Suppressor macrophage treated with lipopolysaccharide for 4 hours (primary cell): ENCODE measurements at regions not wholly inside any gene's neighbourhood (a gene's known extent, or its start where the extent isn't known, plus 50 kb on each side); places are given as distances from the start of the nearest gene placed in this dataset.
"Not testable (repeated sequence)": the region's sequence is repeated elsewhere in the genome, so short reads cannot be mapped to it uniquely, and the experiment has no call there.

Experiments used
- DNase-seq: peaks from one replicate; pipeline ENCODE4 v3.0.0-alpha.2; 2020

DNA sequence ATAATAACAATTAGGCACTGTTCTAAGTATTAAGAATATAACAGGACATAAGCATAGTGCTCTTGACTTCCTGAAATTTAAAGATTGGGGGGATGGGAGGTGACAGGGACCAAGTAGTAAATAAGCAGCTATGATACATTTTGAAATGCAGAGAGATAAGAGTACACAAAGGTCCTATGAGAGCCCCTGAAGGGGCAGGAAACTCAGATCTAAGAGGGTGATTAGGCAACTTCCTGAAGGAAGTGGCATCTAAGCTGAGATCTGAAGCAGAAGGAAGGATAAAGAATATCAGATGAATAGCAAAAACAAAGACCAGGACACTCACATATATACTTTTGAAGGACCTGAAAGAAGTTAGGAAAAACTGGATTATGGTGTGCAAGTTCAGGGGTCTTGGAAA lies 415.2 kb upstream of the FRG2C start:
- no peak for DNase-seq

DNA sequence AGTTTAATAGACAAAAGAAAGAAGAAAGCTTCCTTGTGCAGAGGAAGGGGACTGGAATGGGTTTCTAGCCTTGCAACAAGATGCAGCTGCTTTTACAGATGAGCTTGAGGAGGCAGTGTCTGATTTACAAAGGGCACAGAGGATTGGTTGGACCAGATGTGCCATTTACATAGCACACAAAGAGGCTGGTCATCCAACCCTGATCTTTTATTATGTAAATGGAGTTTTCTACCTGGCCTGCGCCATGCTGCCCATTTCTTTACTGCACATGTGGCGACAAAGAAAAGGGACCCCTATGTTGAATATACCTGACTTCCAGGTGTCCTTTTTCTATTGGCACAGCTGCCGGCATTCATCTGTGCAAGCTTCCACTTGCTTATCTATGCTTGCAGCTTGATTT lies 409.4 kb upstream of the FRG2C start:
- no peak for DNase-seq

DNA sequence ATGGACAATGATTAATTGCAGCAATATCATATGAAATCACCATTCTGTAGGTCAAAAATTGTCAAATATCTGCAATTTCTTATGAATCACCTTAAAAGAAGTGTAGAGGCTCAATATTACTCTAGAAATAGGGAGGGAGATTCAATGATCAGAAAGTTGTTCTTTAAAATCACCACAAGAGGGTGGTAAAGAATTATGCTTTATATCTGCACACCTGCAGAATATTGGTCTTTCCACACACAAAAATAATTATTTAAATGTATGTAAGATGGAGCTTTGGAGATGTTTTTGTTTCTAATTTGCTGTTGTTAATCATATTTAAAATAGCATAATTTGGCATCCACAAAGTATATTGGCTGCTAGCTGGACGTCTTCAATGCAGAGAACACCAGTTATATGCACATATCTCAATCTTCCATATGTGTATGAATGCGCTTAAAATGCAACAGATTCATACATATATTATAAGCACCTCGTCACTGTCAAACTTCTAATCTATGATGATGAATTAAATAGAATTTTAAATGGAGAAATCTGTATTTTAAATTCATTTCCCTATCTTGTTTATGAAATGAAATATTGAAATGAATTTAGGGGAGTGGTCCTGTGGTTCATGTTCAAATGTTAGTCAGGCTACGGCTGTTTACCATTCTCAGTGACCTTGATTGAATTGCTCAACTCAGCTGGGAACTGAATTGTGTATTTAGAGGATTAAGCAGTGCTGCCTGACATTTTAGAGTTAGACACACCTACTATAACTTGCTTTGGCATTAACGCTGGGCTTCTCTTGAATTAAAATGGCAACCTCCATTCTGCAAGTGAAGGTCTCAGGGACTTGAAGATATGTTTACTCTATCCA lies 405.1 kb upstream of the FRG2C start:
- peak; percentile 11 for DNase-seq

DNA sequence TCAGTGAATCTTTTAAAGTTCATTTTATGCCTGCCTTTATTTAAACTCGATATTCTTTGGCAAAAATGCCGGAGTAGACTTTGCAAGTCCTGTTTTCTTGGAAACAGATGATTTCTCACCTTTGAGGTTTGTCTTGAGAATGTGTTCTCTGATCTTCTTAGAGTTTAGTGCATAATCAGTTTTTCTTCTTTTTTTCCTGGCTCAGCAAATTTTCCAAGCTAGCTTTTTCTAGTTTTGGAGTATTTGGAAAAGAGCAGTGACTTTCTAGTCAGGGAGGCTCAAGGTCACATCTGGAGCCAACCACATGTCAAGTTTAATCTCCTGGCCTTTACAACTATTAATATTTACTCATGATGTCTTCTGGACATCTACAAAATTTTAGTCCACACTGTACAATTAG lies 403.2 kb upstream of the FRG2C start:
- DNase-seq: not testable (repeated sequence)

DNA sequence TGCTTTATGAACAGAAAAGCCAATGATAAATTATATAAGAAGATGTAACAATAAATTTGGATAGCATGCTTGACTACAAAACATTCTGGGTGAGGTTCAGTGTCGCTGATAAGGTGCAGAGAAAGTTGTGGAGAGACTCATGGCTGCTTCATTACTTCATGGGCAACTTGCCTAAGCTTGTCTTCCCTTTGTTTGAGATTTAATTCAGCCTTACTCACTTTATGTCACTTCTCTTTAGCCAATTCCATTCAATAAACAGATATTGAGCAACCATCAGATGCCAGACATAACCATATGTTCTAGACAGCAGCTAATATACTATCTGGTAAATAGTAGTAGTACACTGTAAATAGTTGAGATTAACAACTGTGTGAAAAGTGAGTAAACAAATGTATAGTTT lies 401.5 kb upstream of the FRG2C start:
- DNase-seq: no peak

DNA sequence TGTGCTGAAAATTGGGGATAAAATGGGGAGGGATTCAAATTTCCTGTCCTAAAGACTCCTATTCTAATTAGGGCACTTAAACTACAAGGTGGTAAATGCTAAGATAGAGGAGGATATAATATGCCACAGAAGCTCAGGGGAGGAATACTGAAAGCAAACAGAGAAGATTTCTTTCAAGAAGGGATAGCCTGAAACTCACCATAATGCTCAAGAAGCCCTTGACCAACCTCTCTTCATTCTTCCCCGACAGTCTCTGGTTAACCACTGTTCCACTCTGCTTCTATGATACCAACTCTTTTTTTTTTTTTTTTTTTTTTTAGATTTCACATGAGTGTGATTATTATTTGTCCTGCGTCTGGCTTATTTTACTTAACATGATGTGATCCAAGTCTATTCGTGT lies 398.2 kb upstream of the FRG2C start:
- no peak for DNase-seq

DNA sequence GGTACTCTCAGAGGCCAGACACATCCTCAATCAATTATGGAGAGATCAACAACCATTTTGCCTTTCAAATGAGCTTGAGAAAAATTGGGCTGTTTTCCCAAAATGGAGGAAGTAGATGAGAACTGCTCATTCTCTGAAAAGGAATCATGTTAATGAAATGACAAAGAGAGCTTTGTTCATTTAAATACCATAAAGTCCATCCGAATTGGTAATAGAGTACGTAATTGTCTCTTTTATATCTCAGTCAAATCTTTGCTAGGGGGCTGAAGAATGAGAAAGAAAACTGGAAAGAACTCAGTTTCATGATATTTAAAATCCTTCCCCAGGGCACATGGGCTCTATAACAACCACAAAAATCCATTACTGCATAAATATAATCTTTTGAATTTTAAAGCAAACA lies 395.6 kb upstream of the FRG2C start:
- not testable (repeated sequence) for DNase-seq

DNA sequence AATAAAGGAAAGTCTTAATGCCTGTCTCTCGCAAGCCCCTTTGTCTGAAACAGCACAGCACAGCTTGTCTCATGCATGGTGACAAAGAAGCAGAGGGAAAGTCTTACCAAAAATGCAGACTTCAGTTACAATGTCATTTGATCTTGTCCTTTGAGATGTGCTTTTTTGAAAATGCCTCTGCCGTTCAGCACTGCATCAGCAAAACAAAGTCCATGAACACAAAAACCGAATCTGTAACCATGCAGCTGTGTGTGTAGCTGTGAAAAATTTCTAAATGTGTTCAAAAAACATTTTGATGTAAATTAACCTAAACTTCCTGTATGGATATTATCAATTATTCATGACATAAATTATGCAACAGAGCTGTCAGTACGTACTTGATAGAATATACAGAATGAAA lies 391.9 kb upstream of the FRG2C start:
- not testable (repeated sequence) for DNase-seq

DNA sequence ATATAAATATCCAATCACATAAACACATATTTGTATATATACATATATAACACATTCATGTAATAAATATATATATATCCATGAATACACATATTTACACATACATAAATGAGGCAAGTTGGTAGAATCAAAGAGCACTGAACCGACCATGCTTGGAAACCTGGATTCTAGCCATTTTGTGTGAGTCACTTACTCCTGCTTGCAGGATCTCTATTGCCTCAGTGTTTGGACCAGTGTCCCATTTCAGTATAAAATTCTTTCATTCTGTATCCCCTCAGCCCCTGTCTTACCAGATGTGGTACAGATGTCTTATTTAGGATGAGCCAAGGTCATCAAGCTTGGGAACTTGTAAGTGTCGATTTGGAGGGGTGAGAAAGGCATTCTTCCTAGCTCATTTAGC lies 391.4 kb upstream of the FRG2C start:
- DNase-seq: no peak

DNA sequence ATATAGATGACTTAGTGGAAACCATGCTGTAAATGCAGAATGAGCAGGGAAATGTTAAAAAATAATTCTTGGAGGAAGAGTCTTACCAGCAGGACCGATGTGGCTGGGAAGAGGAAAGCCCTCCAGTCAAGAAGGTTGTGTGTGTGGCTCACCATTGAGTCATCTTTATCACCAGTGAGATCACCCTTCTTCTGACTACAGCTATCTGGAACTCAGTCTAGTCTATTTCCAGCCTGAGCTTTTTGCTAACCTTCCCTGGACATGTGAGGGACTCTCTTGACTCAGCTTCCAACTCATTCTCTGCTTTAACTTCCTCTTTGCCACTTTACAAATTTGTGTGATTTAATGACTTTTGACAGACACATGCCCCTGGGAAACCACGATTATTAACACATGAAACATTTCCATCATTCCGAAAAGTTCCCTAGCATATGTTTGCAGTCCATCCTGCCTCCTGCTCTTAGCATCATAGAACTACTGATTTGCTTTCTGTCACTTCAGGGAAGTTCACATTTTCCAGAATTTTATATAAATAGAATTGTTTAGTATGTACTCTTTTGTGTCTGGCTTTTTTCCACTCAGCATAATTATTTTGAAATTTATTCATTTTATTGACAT lies 378.5 kb upstream of the FRG2C start:
- DNase-seq: peak; percentile 71

DNA sequence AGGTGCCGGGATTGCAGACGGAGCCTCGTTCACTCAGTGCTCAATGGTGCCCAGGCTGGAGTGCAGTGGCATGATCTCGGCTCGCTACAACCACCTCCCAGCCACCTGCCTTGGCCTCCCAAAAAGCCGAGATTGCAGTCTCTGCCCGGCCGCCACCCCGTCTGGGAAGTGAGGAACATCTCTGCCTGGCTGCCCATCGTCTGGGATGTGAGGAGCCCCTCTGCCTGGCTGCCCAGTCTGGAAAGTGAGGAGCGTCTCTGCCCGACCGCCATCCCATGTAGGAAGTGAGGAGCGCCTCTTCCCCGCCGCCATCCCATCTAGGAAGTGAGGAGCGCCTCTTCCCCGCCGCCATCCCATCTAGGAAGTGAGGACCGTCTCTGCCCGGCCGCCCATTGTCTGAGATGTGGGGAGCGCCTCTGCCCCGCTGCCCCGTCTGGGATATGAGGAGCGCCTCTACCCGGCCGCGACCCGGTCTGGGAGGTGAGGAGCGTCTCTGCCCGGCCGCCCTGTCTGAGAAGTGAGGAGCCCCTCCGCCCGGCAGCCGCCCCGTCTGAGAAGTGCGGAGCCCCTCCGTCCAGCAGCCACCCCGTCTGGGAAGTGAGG lies 375.1 kb upstream of the FRG2C start:
- DNase-seq: not testable (repeated sequence)

DNA sequence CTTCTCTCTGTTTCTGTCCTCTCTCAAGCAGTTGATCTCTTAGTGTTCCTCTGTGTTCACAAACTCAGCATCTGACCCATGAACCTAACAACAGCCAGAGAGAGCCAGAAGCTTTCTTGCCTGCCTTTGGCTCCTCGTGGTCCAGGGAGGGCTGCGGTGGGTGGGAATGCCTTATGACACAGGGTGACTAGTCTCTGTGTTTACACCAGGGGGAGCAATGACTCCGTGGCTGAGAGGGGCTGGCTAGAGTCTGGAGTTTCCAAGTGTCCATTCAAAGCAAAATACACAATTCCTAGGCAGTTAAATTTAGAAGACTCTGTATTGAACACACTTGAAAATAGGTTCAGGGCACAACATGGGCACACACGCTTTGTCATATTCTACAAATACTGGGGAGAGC lies 370.0 kb upstream of the FRG2C start:
- peak; percentile 25 for DNase-seq

DNA sequence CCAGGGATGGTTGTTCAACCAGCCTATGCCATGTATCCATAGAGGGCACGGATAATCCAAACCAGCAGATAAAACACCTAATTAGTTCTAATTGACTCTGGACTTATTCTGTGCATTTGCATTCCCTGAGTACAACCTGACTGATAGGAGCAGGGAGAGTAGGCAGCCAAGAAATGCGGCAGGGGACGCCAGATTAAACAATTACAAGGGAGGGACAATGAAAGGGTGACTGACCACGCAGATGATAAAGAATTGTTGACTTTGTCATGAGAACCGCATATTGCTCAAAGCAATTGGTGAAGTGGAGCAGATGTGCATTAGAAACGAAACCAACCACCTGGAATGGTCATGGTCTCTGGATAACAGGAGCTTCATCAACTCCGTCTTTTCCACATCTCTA lies 369.1 kb upstream of the FRG2C start:
- DNase-seq: no peak

DNA sequence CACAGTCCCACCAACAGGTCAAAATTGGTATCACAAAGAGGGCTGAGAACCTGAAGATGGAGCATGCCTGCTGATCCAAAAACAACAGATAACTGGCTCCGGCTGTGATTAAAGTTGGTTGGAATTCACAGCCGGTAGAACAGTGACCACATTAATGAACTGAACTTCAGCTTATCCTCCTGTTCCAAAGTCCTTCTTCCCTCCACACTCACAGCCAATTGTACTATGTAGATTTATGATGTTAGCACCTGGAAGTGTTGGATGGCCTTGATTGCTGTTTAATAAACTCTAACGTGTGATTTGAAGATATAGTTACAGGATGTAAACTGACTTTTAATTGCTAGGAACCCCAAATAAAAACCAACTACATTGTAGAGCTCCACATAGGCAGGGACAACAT lies 367.3 kb upstream of the FRG2C start:
- DNase-seq: no peak

DNA sequence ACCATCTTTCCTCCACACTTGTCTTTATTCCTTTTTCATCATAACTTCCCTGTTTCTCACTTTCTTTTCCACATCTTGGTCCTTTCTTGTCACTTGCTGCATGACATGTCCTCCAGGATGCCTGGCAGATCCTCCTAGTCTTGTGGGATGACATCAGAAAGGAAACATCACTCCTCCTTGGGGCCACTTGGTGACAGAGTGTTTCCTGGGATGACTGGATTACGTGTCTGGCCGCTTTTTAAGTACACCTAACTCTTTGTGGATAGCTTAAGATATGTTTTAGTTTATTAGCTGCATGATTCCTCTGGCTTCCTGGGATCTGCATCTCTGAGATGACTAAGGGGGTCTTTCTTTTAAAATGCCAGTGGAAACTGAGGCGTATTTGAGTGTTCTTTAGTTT lies 363.5 kb upstream of the FRG2C start:
- DNase-seq: no peak

DNA sequence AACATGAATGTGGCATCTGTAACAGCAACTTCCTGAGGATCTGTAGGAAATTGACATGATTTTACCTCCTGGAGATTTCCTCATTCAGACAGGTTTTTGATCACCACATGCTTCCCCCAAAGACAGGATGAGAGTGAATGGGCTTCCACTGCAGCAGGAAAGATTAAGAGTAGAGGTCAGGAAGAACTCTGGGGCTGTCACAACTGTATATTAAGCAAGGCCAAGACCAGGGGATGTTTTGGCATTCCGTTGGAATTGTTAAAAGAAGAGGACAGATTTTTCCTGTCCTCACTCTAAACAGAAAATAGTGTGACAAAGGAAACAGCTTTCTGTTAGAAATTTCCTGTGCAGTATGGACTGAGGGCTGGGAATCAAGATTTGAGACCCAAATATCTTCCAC lies 363.1 kb upstream of the FRG2C start:
- not testable (repeated sequence) for DNase-seq

DNA sequence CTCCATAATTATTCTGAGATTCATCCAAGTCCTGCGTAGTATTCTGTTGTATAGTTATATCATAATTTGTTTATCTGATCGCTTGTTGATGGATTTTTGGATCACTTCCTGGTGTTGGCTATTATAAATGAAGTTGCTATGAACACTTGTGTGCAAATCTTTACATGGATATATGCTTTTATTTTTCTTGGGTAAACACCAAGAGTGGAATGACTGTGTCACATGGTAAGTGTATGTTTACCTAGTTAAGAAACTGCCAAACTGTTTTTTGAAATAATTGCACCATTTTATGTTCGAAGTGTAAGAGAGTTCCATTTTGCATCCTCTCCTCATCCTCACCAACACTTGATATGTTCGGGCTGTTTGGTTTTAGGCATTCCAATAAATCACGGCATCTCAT lies 360.4 kb upstream of the FRG2C start:
- no peak for DNase-seq

DNA sequence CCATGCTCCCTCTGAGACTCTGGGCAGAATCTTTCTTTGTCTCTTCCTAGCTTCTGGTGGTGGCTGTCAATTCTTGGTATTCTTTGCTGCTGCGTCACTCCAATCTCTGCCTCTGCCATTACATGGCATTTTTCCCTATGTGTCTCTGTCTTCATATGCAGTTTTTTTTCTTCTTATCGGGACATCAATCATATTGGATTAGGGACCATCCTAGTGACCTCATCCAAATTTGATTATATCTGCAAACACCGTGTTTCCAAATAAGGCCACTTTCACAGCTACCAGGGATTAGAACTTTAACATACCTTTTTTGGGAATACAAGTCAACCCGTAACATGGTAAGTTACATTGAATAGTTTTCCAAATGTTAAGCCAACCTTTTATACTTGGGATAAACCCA lies 358.2 kb upstream of the FRG2C start:
- DNase-seq: no peak

DNA sequence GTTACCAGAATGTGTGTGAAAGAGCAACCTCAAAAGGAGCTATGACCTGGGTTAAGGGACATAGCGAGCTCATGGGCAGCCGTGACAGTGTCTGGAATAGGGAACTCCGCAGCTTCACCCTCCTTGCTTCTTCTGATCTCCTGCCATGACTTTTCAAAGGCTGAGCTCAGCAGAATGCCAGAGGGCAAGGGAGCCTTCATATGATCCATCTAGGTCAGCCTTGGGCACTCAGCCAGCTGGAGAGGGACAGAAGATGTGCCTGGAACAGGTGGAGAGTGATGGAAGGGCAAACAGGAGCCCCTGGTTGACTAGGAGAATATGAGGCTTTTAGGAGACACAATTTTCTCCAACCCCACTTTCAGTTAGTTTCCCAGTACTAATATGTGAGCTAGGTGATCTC lies 352.8 kb upstream of the FRG2C start:
- DNase-seq: not testable (repeated sequence)

DNA sequence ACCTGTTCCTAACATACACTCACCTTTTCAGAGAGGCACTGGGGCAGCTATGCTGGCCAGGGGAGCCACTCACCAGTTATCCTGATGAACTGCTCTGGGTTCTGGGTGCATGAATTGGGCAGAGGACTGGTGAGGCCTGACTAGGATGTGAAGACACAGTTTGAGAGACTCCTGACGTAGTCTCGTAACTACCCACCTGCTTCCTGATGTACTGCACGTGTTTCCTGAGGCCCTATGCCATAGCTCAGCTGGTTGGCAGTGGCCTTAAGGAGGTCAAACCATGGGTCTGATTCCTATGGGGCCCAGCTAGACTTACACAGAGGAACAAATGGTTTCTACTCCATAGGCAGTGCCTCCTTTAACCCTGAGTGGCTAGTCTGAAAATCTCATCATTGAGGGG lies 351.7 kb upstream of the FRG2C start:
- not testable (repeated sequence) for DNase-seq

DNA sequence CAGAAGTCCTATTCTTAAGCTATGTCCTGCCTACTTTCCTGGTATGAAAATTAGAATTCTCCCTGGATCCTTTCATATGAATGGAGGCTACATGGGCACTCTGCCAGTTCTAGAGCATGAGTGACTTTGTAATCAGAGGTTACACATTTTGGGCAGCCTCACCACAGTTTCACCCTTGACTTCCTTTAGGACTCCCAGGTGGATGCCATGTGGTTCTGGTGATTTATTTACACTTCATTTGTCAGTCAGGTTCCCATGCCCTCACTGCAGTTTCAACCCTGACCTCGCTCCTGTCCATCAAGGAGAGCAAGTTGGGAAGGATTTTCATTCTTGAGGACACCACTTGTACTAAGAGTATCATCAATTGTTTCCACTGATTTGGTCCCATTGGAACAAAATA lies 344.4 kb upstream of the FRG2C start:
- not testable (repeated sequence) for DNase-seq

DNA sequence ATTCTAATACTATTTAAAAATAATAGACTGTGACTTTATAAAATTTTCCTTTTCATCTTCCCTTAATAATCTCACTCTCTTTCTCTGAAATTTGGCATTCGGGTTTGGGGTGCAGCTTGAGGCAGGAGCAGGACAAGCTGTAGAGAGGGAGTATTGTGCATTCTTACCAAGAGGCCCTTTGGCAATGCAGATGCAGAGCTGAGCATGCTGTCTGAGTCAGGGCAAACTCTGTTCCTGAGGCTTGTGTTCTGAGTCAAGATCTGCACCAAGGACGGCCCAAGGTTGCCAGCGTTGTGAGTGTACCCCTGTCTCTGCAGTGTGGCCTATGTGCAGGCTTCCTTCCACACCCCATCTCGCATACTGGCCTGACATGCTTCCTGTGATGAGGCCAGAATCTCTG lies 343.8 kb upstream of the FRG2C start:
- no peak for DNase-seq

DNA sequence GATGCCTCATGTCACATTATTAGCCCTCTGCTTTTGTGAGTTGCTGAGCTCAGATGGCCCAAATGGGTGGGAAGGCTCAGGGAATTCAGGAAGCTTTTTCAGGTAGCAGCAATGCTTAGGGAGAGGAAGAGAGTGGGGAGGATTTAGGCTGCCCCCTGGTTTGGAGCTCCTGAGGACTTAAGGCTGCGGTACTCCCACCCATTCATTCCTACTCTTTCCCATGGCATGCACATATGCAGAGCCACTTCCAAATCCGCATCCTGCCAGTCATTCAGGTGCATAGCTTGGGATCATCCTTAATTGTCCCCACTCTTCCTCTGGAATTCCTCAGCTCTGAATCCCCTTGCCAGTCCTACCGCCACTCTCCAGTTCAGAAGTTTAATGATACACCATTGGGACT lies 343.1 kb upstream of the FRG2C start:
- no peak for DNase-seq

DNA sequence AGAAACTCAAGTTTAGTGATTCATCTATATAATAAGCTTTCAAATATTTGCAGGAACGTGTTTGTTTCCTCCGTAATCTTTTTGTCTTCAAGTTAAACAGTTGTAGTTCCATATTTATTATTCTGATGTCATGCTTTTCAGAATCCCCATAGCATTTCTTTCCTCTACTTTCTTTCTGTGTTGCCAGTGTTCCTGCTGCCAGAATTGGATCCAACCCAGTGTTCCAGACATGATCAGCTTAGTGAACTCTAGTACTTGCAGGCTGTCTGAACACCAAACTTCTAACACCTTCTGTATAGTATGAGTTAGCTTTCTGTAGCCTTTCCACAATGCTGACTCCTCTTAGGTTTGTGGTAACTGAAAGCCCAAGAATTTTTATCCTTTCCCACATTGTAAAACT lies 340.2 kb upstream of the FRG2C start:
- not testable (repeated sequence) for DNase-seq
